ENCODE measurements at regions not wholly inside any gene's neighbourhood (a gene's known extent, or its start where the extent isn't known, plus 50 kb on each side); places are given as distances from the start of the nearest gene placed in this dataset.
"Not testable (repeated sequence)": the region's sequence is repeated elsewhere in the genome, so short reads cannot be mapped to it uniquely, and the experiment has no call there.

DNA sequence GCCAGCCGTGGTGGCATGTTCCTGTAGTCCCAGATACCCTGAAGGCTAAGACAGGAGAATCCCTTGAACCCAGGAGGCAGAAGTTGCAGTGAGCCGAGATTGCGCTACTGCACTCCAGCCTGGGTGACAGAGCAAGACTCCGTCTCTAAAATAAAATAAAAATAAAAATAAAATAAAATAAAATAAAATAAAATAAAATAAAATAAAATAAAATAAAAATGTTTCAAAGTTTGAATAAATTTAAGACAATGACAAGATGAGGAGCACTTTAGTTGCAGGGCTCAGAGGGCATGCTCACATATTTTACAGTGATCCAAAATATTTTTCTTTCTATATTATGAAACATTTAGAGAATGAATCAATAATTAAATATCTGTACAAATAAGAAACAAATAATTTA is 374.3 kb upstream of the ARRDC3 start:
- H3K27ac ChIP-seq (ENCODE audit: low read depth, low read length); H3K79me1 ChIP-seq (ENCODE audit: low read length); H2AK5ac ChIP-seq (ENCODE audit: low read length); H3K79me2 ChIP-seq (ENCODE audit: control insufficient read depth, insufficient read depth, low read length, poor library complexity); H3K18ac ChIP-seq (ENCODE audit: low read length); H4K12ac ChIP-seq (ENCODE audit: low read depth, low read length); H4K8ac ChIP-seq (ENCODE audit: low read depth, low read length); H3K4me1 ChIP-seq (ENCODE audit: control insufficient read depth in 1 of 2, insufficient read depth in 2 of 2, low read length in 2 of 2); H3K4me3 ChIP-seq (ENCODE audit: low read depth, low read length); H2BK12ac ChIP-seq (ENCODE audit: low read length); H4K91ac ChIP-seq (ENCODE audit: low read depth, low read length); H3K9ac ChIP-seq (ENCODE audit: low read length); H3K9me3 ChIP-seq (ENCODE audit: insufficient read depth, low read depth, low read length); H3K27me3 ChIP-seq (ENCODE audit: insufficient read depth, low read length); H3K4ac ChIP-seq (ENCODE audit: low read depth, low read length); H3K36me3 ChIP-seq (ENCODE audit: control insufficient read depth in 1 of 2, insufficient read depth in 2 of 2, low read length in 2 of 2); H2BK120ac ChIP-seq (ENCODE audit: insufficient read depth, low read length, poor library complexity); H3K4me2 ChIP-seq (ENCODE audit: low read length); H3K23ac ChIP-seq (ENCODE audit: low read length); H2AFZ ChIP-seq (ENCODE audit: insufficient read depth, low read length, poor library complexity); H2BK5ac ChIP-seq (ENCODE audit: low read depth, low read length, poor library complexity); DNase-seq; H3K14ac ChIP-seq (ENCODE audit: low read length): not testable (repeated sequence)
- WGBS (ENCODE audit: extremely low coverage, insufficient coverage, insufficient read length) = no CpG with 5 or more reads among the region's 4 CpGs

DNA sequence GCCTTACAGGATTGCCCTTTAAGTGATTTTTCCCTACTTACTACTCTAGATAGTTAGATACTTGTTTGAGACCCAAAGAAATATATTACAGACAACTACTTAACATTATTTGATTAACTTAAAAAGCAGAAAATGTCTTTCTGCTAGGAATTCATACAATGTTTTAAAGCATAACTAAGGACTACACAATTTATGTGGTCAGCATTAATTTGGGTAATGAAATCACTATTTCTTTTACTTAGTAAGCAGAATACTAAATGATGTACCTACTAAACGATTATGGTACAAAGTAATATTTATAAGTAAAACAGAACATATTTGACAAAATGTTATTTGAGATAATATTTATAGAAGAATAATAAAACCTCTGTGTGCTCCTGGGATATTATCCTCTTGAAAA is 371.9 kb upstream of the ARRDC3 start:
- H2BK5ac ChIP-seq (ENCODE audit: low read depth, low read length, poor library complexity) = no peak overlapping the region
- H3K4me2 ChIP-seq (ENCODE audit: low read length) = no peak overlapping the region
- H3K36me3 ChIP-seq (ENCODE audit: control insufficient read depth in 1 of 2, insufficient read depth in 2 of 2, low read length in 2 of 2) = no peaks in the 10 kb centered on the region
- no peak overlapping the region for H3K27ac ChIP-seq (ENCODE audit: low read depth, low read length)
- H2BK12ac ChIP-seq (ENCODE audit: low read length) = no peak overlapping the region
- WGBS (ENCODE audit: extremely low coverage, insufficient coverage, insufficient read length) = no CpG with 5 or more reads among the region's 1 CpG
- H3K4me1 ChIP-seq (ENCODE audit: control insufficient read depth in 1 of 2, insufficient read depth in 2 of 2, low read length in 2 of 2) = no peaks in the 10 kb centered on the region
- H3K79me2 ChIP-seq (ENCODE audit: control insufficient read depth, insufficient read depth, low read length, poor library complexity) = no peaks in the 10 kb centered on the region
- H2BK120ac ChIP-seq (ENCODE audit: insufficient read depth, low read length, poor library complexity) = no peak overlapping the region
- no peak overlapping the region for H3K4ac ChIP-seq (ENCODE audit: low read depth, low read length)
- H2AFZ ChIP-seq (ENCODE audit: insufficient read depth, low read length, poor library complexity) = no peak overlapping the region
- no peak for DNase-seq
- H3K79me1 ChIP-seq (ENCODE audit: low read length) = no peaks in the 10 kb centered on the region
- no peak overlapping the region for H2AK5ac ChIP-seq (ENCODE audit: low read length)
- no peak overlapping the region for H3K23ac ChIP-seq (ENCODE audit: low read length)
- no peak overlapping the region for H4K91ac ChIP-seq (ENCODE audit: low read depth, low read length)
- H3K9me3 ChIP-seq (ENCODE audit: insufficient read depth, low read depth, low read length) = no peaks in the 10 kb centered on the region
- no peak overlapping the region for H3K4me3 ChIP-seq (ENCODE audit: low read depth, low read length)
- no peaks in the 10 kb centered on the region for H3K27me3 ChIP-seq (ENCODE audit: insufficient read depth, low read length)
- H3K14ac ChIP-seq (ENCODE audit: low read length) = no peak overlapping the region
- H3K9ac ChIP-seq (ENCODE audit: low read length) = no peak overlapping the region
- H3K18ac ChIP-seq (ENCODE audit: low read length) = no peak overlapping the region
- H4K8ac ChIP-seq (ENCODE audit: low read depth, low read length) = no peak overlapping the region
- H4K12ac ChIP-seq (ENCODE audit: low read depth, low read length) = no peak overlapping the region

DNA sequence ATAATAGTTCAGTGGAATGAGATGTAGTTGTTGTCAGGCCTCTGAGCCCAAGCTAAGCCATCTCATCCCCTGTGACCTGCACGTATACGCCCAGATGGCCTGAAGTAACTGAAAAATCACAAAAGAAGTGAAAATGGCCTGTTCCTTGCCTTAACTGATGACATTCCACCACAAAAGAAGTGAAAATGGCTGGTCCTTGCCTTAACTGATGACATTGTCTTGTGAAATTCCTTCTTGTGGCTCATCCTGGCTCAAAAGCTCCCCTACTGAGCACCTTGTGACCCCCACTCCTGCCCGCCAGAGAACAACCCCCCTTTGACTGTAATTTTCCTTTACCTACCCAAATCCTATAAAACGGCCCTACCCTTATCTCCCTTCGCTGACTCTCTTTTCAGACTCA is 361.4 kb upstream of the ARRDC3 start:
- no CpG with 5 or more reads among the region's 5 CpGs for WGBS (ENCODE audit: extremely low coverage, insufficient coverage, insufficient read length)
- not testable (repeated sequence) for H3K14ac ChIP-seq (ENCODE audit: low read length); H3K79me2 ChIP-seq (ENCODE audit: control insufficient read depth, insufficient read depth, low read length, poor library complexity); H4K8ac ChIP-seq (ENCODE audit: low read depth, low read length); H3K4me2 ChIP-seq (ENCODE audit: low read length); H3K4me1 ChIP-seq (ENCODE audit: control insufficient read depth in 1 of 2, insufficient read depth in 2 of 2, low read length in 2 of 2); H3K4ac ChIP-seq (ENCODE audit: low read depth, low read length); H4K91ac ChIP-seq (ENCODE audit: low read depth, low read length); H2BK5ac ChIP-seq (ENCODE audit: low read depth, low read length, poor library complexity); H3K9me3 ChIP-seq (ENCODE audit: insufficient read depth, low read depth, low read length); H2AFZ ChIP-seq (ENCODE audit: insufficient read depth, low read length, poor library complexity); H3K79me1 ChIP-seq (ENCODE audit: low read length); H4K12ac ChIP-seq (ENCODE audit: low read depth, low read length); H3K23ac ChIP-seq (ENCODE audit: low read length); H3K4me3 ChIP-seq (ENCODE audit: low read depth, low read length); H3K27ac ChIP-seq (ENCODE audit: low read depth, low read length); H3K9ac ChIP-seq (ENCODE audit: low read length); H3K18ac ChIP-seq (ENCODE audit: low read length); H2AK5ac ChIP-seq (ENCODE audit: low read length); H3K27me3 ChIP-seq (ENCODE audit: insufficient read depth, low read length); H2BK120ac ChIP-seq (ENCODE audit: insufficient read depth, low read length, poor library complexity); H3K36me3 ChIP-seq (ENCODE audit: control insufficient read depth in 1 of 2, insufficient read depth in 2 of 2, low read length in 2 of 2); H2BK12ac ChIP-seq (ENCODE audit: low read length); DNase-seq

DNA sequence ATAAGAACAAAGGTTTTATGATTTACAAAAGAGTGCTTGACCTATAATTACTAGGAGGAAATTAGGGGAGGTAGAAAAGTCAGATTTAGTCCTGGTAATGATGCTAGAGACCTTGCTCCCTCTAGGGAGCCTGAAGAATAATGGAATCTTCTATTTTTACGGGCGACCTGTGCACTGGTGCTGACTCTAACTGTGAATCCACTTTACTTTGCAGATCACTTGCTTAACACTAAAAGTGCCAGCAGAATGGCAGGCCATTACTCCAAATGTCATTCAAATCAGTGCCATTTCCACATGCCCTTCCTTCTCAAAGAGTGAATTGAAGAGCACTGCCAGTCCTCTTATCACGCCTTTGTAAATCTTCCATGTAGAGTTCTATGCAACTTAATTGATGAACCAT is 359.4 kb upstream of the ARRDC3 start:
- H3K4me3 ChIP-seq (ENCODE audit: low read depth, low read length) = no peak overlapping the region
- H3K9me3 ChIP-seq (ENCODE audit: insufficient read depth, low read depth, low read length) = no peaks in the 10 kb centered on the region
- H3K79me1 ChIP-seq (ENCODE audit: low read length) = no peaks in the 10 kb centered on the region
- H2AFZ ChIP-seq (ENCODE audit: insufficient read depth, low read length, poor library complexity) = no peak overlapping the region
- H4K12ac ChIP-seq (ENCODE audit: low read depth, low read length) = no peak overlapping the region
- no peak overlapping the region for H3K23ac ChIP-seq (ENCODE audit: low read length)
- H3K4me2 ChIP-seq (ENCODE audit: low read length) = no peak overlapping the region
- H2BK12ac ChIP-seq (ENCODE audit: low read length) = no peak overlapping the region
- no peak overlapping the region for H4K91ac ChIP-seq (ENCODE audit: low read depth, low read length)
- H3K79me2 ChIP-seq (ENCODE audit: control insufficient read depth, insufficient read depth, low read length, poor library complexity) = no peaks in the 10 kb centered on the region
- DNase-seq = no peak
- H3K36me3 ChIP-seq (ENCODE audit: control insufficient read depth in 1 of 2, insufficient read depth in 2 of 2, low read length in 2 of 2) = no peaks in the 10 kb centered on the region
- no peak overlapping the region for H4K8ac ChIP-seq (ENCODE audit: low read depth, low read length)
- H3K9ac ChIP-seq (ENCODE audit: low read length) = no peak overlapping the region
- no peak overlapping the region for H3K18ac ChIP-seq (ENCODE audit: low read length)
- H2BK5ac ChIP-seq (ENCODE audit: low read depth, low read length, poor library complexity) = no peak overlapping the region
- H2AK5ac ChIP-seq (ENCODE audit: low read length) = no peak overlapping the region
- H3K14ac ChIP-seq (ENCODE audit: low read length) = no peak overlapping the region
- no peak overlapping the region for H2BK120ac ChIP-seq (ENCODE audit: insufficient read depth, low read length, poor library complexity)
- H3K4me1 ChIP-seq (ENCODE audit: control insufficient read depth in 1 of 2, insufficient read depth in 2 of 2, low read length in 2 of 2) = no peaks in the 10 kb centered on the region
- no peak overlapping the region for H3K4ac ChIP-seq (ENCODE audit: low read depth, low read length)
- WGBS (ENCODE audit: extremely low coverage, insufficient coverage, insufficient read length) = no CpG with 5 or more reads among the region's 3 CpGs
- H3K27me3 ChIP-seq (ENCODE audit: insufficient read depth, low read length) = no peaks in the 10 kb centered on the region
- H3K27ac ChIP-seq (ENCODE audit: low read depth, low read length) = no peak overlapping the region
